HCT116 (cell line): ENCODE measurements at regions not wholly inside any gene's neighbourhood (a gene's known extent, or its start where the extent isn't known, plus 50 kb on each side); places are given as distances from the start of the nearest gene placed in this dataset.

Source experiments
- ATAC-seq: fragments of 200-7000 bp; cut with Tn5 transposase; 2 replicates; pipeline ENCODE4 v1.9.1; 2020; ENCODE audit warnings: mild to moderate bottlenecking, moderate library complexity
- BruUV-seq: library from RNA; stranded (reverse); fragments of 400-500 nt; replicated peaks from 2 replicates; lab custom pipeline; 2021; lab: Mats Ljungman, UMichigan
- CTCF ChIA-PET: fragments of 300-600 bp; sonication (Branson Sonifier 250); formaldehyde crosslinking; loops from one replicate; lab custom pipeline; 2021; ENCODE audit warnings: antibody characterized with exemption; lab: Charles Lee
- POLR2A ChIA-PET: fragments of 300-600, 350-600 bp; sonication (Branson Sonifier 250); formaldehyde crosslinking; loops from one replicate; lab custom pipeline; 2021; ENCODE audit warnings: antibody characterized with exemption; lab: Charles Lee
- RAD21 ChIA-PET, 2 experiments: fragments of 300-600 bp; sonication (Branson Sonifier 250); formaldehyde crosslinking; loops; one replicate each; lab custom pipeline; 2023; ENCODE audit warnings: low total read pairs in 2 of 2; ENCODE audit not compliant: uncharacterized antibody in 2 of 2, unreplicated experiment in 2 of 2, low non-redundant PET in 1 of 2; lab: Charles Lee
- DNase-seq: peaks from one replicate; pipeline ENCODE4 v3.0.0-alpha.2; 2010; ENCODE audit warnings: low read depth, low spot score
- H2AFZ ChIP-seq: fragments of 200-600 bp; shearing (Covaris generic), sonication (generic); 2 replicates; pipeline ENCODE4 v1.6.1; 2017; ENCODE audit warnings: low read depth, mixed run types, mixed read lengths, antibody characterized with exemption, low read length; ENCODE audit not compliant: poor library complexity, severe bottlenecking
- H3K27ac ChIP-seq: 2 replicates; pipeline ENCODE4 v1.5.1; 2012; ENCODE audit warnings: low read depth, low read length
- H3K27me3 ChIP-seq: fragments of 200-600 bp; sonication (generic); 2 replicates; pipeline ENCODE4 v1.6.1; 2016; ENCODE audit warnings: mixed run types, low read length, mixed read lengths; ENCODE audit not compliant: insufficient read depth
- H3K36me3 ChIP-seq, 2 experiments: fragments of 200-500 bp in 1 of 2; fragments of 200-600 bp in 1 of 2; sonication (Bioruptor generic) in 1 of 2; sonication (generic) in 1 of 2; 2 replicates each; pipeline versions ENCODE4 v1.5.1 to v1.6.1; 2014 to 2016; ENCODE audit warnings: low read length in 2 of 2, inconsistent platforms in 1 of 2, mixed read lengths in 1 of 2, mixed run types in 1 of 2; ENCODE audit not compliant: insufficient read depth in 2 of 2, control insufficient read depth in 1 of 2
- H3K4me1 ChIP-seq, 2 experiments: fragments of 200-600 bp in 1 of 2; sonication (generic) in 1 of 2; 2 replicates each; pipeline versions ENCODE4 v1.5.1 to v1.6.1; 2012 to 2017; ENCODE audit warnings: low read length in 2 of 2, inconsistent platforms in 1 of 2, mild to moderate bottlenecking in 1 of 2, mixed read lengths in 1 of 2, mixed run types in 1 of 2, moderate library complexity in 1 of 2; ENCODE audit not compliant: insufficient read depth in 2 of 2, control insufficient read depth in 1 of 2
- H3K4me2 ChIP-seq: fragments of 200-600 bp; sonication (generic); 2 replicates; pipeline ENCODE4 v1.6.1; 2017; ENCODE audit warnings: mixed run types, low read length, mixed read lengths
- H3K4me3 ChIP-seq, 2 experiments: fragments of 200-600 bp in 1 of 2; sonication (generic) in 1 of 2; replicated peaks in 1 of 2; 2 replicates each; pipeline ENCODE4 v1.5.1; 2011 to 2016; ENCODE audit warnings: low read length in 2 of 2, control low read depth in 1 of 2, low read depth in 1 of 2, mild to moderate bottlenecking in 1 of 2, mixed read lengths in 1 of 2, mixed run types in 1 of 2
- H3K79me2 ChIP-seq: fragments of 200-600 bp; sonication (generic); 2 replicates; pipeline ENCODE4 v1.6.1; 2017; ENCODE audit warnings: mild to moderate bottlenecking, mixed run types, low read length, moderate library complexity, mixed read lengths; ENCODE audit not compliant: insufficient read depth
- H3K9ac ChIP-seq: fragments of 200-600 bp; sonication (generic); 2 replicates; pipeline ENCODE4 v1.6.1; 2016; ENCODE audit warnings: low read length, mixed read lengths
- H3K9me2 ChIP-seq: fragments of 200-600 bp; sonication (generic), shearing (Covaris generic); 2 replicates; pipeline ENCODE4 v1.6.1; 2017; ENCODE audit warnings: mixed run types, mild to moderate bottlenecking, moderate library complexity; ENCODE audit not compliant: insufficient read depth
- H3K9me3 ChIP-seq, 2 experiments: fragments of 200-500 bp in 1 of 2; fragments of 200-600 bp in 1 of 2; sonication (Bioruptor generic) in 1 of 2; sonication (generic) in 1 of 2; 2 replicates each; pipeline ENCODE4 v1.6.1; 2014 to 2017; ENCODE audit warnings: low read length in 2 of 2, mixed read lengths in 2 of 2, inconsistent platforms in 1 of 2, low read depth in 1 of 2, mild to moderate bottlenecking in 1 of 2, mixed run types in 1 of 2, moderate library complexity in 1 of 2; ENCODE audit not compliant: control insufficient read depth in 1 of 2, insufficient read depth in 1 of 2
- H4K20me1 ChIP-seq: fragments of 200-600 bp; sonication (generic), shearing (Covaris generic); 2 replicates; pipeline ENCODE4 v1.6.1; 2017; ENCODE audit warnings: mixed run types, mild to moderate bottlenecking, moderate library complexity; ENCODE audit not compliant: insufficient read depth
- ATF3 ChIP-seq: IDR thresholded peaks from 2 replicates; pipeline ENCODE4 v1.6.1; 2012
- CBX3 ChIP-seq: IDR thresholded peaks from 2 replicates; pipeline ENCODE4 v1.6.1; 2012; ENCODE audit warnings: low read depth
- CEBPB ChIP-seq: IDR thresholded peaks from 2 replicates; pipeline ENCODE4 v1.6.1; 2012; ENCODE audit warnings: low read depth
- CTCF ChIP-seq, 3 experiments: fragments of 200-600 bp in 1 of 3; sonication (generic) in 1 of 3; IDR thresholded peaks in 2 of 3; conservative IDR thresholded peaks in 1 of 3; 2 replicates each; pipeline ENCODE4 v1.5.1; 2012 to 2017; ENCODE audit warnings: low read depth in 2 of 3, low read length in 2 of 3, antibody characterized with exemption in 1 of 3, borderline replicate concordance in 1 of 3, control low read depth in 1 of 3, mild to moderate bottlenecking in 1 of 3, mixed read lengths in 1 of 3, mixed run types in 1 of 3, moderate library complexity in 1 of 3; ENCODE audit not compliant: insufficient read depth in 1 of 3
- ELF1 ChIP-seq: IDR thresholded peaks from 2 replicates; pipeline ENCODE4 v1.6.1; 2012; ENCODE audit warnings: low read depth, borderline replicate concordance
- EZH2 ChIP-seq: fragments of 200-600 bp; sonication (generic); IDR thresholded peaks from 2 replicates; pipeline ENCODE4 v1.6.1; 2017; ENCODE audit warnings: antibody characterized with exemption, mixed run types
- EZH2phosphoT487 ChIP-seq: fragments of 200-600 bp; IDR thresholded peaks from 2 replicates; pipeline ENCODE4 v1.6.1; 2018; ENCODE audit warnings: antibody characterized with exemption, borderline replicate concordance
- FOSL1 ChIP-seq: IDR thresholded peaks from 2 replicates; pipeline ENCODE4 v1.6.1; 2012; ENCODE audit warnings: low read depth
- RAD21 ChIP-seq: IDR thresholded peaks from 2 replicates; pipeline ENCODE4 v1.6.1; 2012; ENCODE audit warnings: low read depth, mild to moderate bottlenecking
- SP1 ChIP-seq: IDR thresholded peaks from 2 replicates; pipeline ENCODE4 v1.6.1; 2012; ENCODE audit warnings: low read depth
- SRF ChIP-seq: IDR thresholded peaks from 2 replicates; pipeline ENCODE4 v1.6.1; 2012; ENCODE audit warnings: low read depth
- TCF7L2 ChIP-seq: IDR thresholded peaks from 2 replicates; pipeline ENCODE4 v1.7.0; 2011; ENCODE audit warnings: borderline replicate concordance, inconsistent platforms; ENCODE audit not compliant: insufficient read depth, insufficient read length; ENCODE audit errors: extremely low read depth
- YY1 ChIP-seq: IDR thresholded peaks from 2 replicates; pipeline ENCODE4 v1.6.1; 2011; ENCODE audit warnings: low read length, low read depth, moderate library complexity, mild to moderate bottlenecking; ENCODE audit not compliant: insufficient replicate concordance; ENCODE audit errors: extremely low read depth
- ZFX ChIP-seq: fragments of 450-650 bp; IDR thresholded peaks from 2 replicates; pipeline ENCODE4 v1.6.1; 2017
- ZNF274 ChIP-seq: fragments of 200-500 bp; sonication (Bioruptor generic); IDR thresholded peaks from 2 replicates; pipeline ENCODE4 v1.6.1; 2014; ENCODE audit warnings: mild to moderate bottlenecking, low read depth, low read length, inconsistent platforms
- intact Hi-C: fragments of 100-400 bp; cut with micrococcal nuclease; formaldehyde crosslinking; loops from 2 replicates; pipeline ENCODE4 v1.10.0; 2022
- TF ChIP-seq, protein P1 (sequence below): IDR thresholded peaks from 2 replicates; pipeline ENCODE4 v1.6.1; 2012
- TF ChIP-seq, protein P2 (sequence below): IDR thresholded peaks from 2 replicates; pipeline ENCODE4 v1.6.1; 2011; ENCODE audit warnings: mild to moderate bottlenecking, low read length, moderate library complexity; ENCODE audit not compliant: insufficient replicate concordance; ENCODE audit errors: extremely low read depth

- no peak for TF ChIP-seq TCF7L2
- TF ChIP-seq ELF1 = no peak
- no peak for TF ChIP-seq EZH2phosphoT487
- TF ChIP-seq, protein P1, sequence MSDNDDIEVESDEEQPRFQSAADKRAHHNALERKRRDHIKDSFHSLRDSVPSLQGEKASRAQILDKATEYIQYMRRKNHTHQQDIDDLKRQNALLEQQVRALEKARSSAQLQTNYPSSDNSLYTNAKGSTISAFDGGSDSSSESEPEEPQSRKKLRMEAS = no peak
Observed at GRCh38 chr14:87866116-87866515, 126.9 kb downstream of the GALC start (continued).

GRCh38 chr14:87864356-87865270, 128.4 kb downstream of the GALC start:
- TF ChIP-seq TCF7L2 (no peak), SP1 (no peak), ELF1 (no peak), ZFX (no peak), ATF3 (no peak), SRF (no peak), CEBPB (no peak), EZH2phosphoT487 (no peak), FOSL1 (no peak), CBX3 (no peak), ZNF274 (no peak), EZH2 (no peak), RAD21 (no peak), CTCF (IDR thresholded peaks at IDR 0.05 in 2 of 3, conservative IDR thresholded peaks at IDR 0.05 in 1 of 3; ENCODE audit: borderline replicate concordance in 1 of 3, insufficient read depth in 1 of 3, low read depth in 2 of 3, low read length in 2 of 3) (no peak), YY1 (no peak)
- TF ChIP-seq, protein P2, sequence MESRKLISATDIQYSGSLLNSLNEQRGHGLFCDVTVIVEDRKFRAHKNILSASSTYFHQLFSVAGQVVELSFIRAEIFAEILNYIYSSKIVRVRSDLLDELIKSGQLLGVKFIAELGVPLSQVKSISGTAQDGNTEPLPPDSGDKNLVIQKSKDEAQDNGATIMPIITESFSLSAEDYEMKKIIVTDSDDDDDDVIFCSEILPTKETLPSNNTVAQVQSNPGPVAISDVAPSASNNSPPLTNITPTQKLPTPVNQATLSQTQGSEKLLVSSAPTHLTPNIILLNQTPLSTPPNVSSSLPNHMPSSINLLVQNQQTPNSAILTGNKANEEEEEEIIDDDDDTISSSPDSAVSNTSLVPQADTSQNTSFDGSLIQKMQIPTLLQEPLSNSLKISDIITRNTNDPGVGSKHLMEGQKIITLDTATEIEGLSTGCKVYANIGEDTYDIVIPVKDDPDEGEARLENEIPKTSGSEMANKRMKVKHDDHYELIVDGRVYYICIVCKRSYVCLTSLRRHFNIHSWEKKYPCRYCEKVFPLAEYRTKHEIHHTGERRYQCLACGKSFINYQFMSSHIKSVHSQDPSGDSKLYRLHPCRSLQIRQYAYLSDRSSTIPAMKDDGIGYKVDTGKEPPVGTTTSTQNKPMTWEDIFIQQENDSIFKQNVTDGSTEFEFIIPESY = no peak
- TF ChIP-seq, protein P1 = no peak
- ChIA-PET POLR2A (no interaction called here), CTCF (no interaction called here), RAD21 (no interaction called here)
- Histone ChIP-seq H3K9me2 (no peaks in the 10 kb centered on the region), H3K36me3 (no peaks in the 10 kb centered on the region), H2AFZ (no peak overlapping the region), H3K9me3 (peaks cover 4 to 22% of the 10 kb centered on the region in 2 experiments; a peak in 2 of 4 replicates), H3K4me2 (no peak overlapping the region), H3K4me1 (no peaks in the 10 kb centered on the region), H4K20me1 (no peaks in the 10 kb centered on the region), H3K9ac (no peak overlapping the region), H3K79me2 (no peaks in the 10 kb centered on the region), H3K27me3 (no peaks in the 10 kb centered on the region), H3K27ac (no peak overlapping the region), H3K4me3 (no peak overlapping the region)
- BruUV-seq = no TSS peak
- DNase-seq (no peak), ATAC-seq (no peak)
- intact Hi-C loops = no loop called here
